GM12878 (cell line): ENCODE measurements at regions not wholly inside any gene's neighbourhood (a gene's known extent, or its start where the extent isn't known, plus 50 kb on each side); places are given as distances from the start of the nearest gene placed in this dataset.

Experiments
- ATAC-seq: fragments of 200-7000 bp; cut with Tn5 transposase; 3 replicates; pipeline ENCODE4 v1.9.1; 2020; ENCODE audit warnings: mild to moderate bottlenecking, moderate library complexity
- BruUV-seq: library from RNA; stranded (reverse); fragments of 400-500 nt; replicated peaks from 2 replicates; lab custom pipeline; 2021; lab: Mats Ljungman, UMichigan
- CTCF ChIA-PET: fragments of 300-600 bp; sonication (Branson Sonifier 250); formaldehyde crosslinking; extraction: SDS; loops from one replicate; lab custom pipeline; 2021; ENCODE audit warnings: inconsistent platforms; lab: Yijun Ruan, JAX
- POLR2A ChIA-PET: fragments of 350-600 bp; formaldehyde crosslinking; extraction: SDS; loops from one replicate; lab custom pipeline; 2021; ENCODE audit warnings: inconsistent platforms; lab: Charles Lee
- RAD21 ChIA-PET: fragments of 300-600 bp; sonication (Branson Sonifier 250); formaldehyde crosslinking; loops from one replicate; lab custom pipeline; 2023; ENCODE audit warnings: antibody characterized with exemption; ENCODE audit not compliant: unreplicated experiment; lab: Charles Lee
- SMC1A ChIA-PET: fragments of 300-600 bp; sonication (Branson Sonifier 250); formaldehyde crosslinking; loops from one replicate; lab custom pipeline; 2023; ENCODE audit not compliant: unreplicated experiment, uncharacterized antibody; lab: Charles Lee
- DNase-seq: peaks from one replicate; pipeline ENCODE4 v3.0.0-alpha.2; 2011; ENCODE audit warnings: low read depth, low spot score
- FAIRE-seq: peaks from 3 replicates; lab custom pipeline; 2011; peaks lifted over from hg19 to GRCh38; lab: Jason Lieb, UNC
- H2AFZ ChIP-seq: 2 replicates; pipeline ENCODE4 v1.6.0; 2011; ENCODE audit warnings: low read depth, low read length, control low read depth; ENCODE audit not compliant: control insufficient read depth
- H3K27ac ChIP-seq: 2 replicates; pipeline ENCODE4 v1.5.1; 2011; ENCODE audit warnings: control low read depth; ENCODE audit not compliant: control insufficient read depth, insufficient read depth
- H3K27me3 ChIP-seq, 2 experiments: replicated peaks in 1 of 2; 2 replicates each; pipeline versions ENCODE4 v1.6.0 to v1.6.1; 2011; ENCODE audit warnings: low read length in 1 of 2; ENCODE audit not compliant: control insufficient read depth in 2 of 2, insufficient read depth in 2 of 2
- H3K36me3 ChIP-seq, 2 experiments: 2 replicates each; pipeline ENCODE4 v1.5.1; 2011; ENCODE audit warnings: low read length in 1 of 2; ENCODE audit not compliant: control insufficient read depth in 2 of 2, insufficient read depth in 2 of 2
- H3K4me1 ChIP-seq: 2 replicates; pipeline ENCODE4 v1.6.1; 2011; ENCODE audit warnings: mild to moderate bottlenecking, low read length, moderate library complexity, mixed read lengths; ENCODE audit not compliant: control insufficient read depth, insufficient read depth
- H3K4me2 ChIP-seq: 2 replicates; pipeline ENCODE4 v1.6.0; 2011; ENCODE audit warnings: control low read depth; ENCODE audit not compliant: control insufficient read depth, insufficient read depth
- H3K4me3 ChIP-seq: fragments of 200-600 bp; sonication (generic); 2 replicates; pipeline ENCODE4 v1.5.1; 2016
- H3K79me2 ChIP-seq: 2 replicates; pipeline ENCODE4 v1.6.0; 2011; ENCODE audit warnings: low read length; ENCODE audit not compliant: control insufficient read depth, insufficient read depth
- H3K9ac ChIP-seq: 2 replicates; pipeline ENCODE4 v1.8.0; 2011; ENCODE audit warnings: low read length, control low read depth, mixed read lengths; ENCODE audit not compliant: control insufficient read depth, insufficient read depth
- H3K9me3 ChIP-seq: replicated peaks from 3 replicates; pipeline ENCODE4 v1.5.1; 2011; ENCODE audit warnings: mild to moderate bottlenecking, low read length; ENCODE audit not compliant: control insufficient read depth, insufficient read depth
- H4K20me1 ChIP-seq: 2 replicates; pipeline ENCODE4 v1.6.0; 2011; ENCODE audit not compliant: control insufficient read depth, insufficient read depth
- ASH2L ChIP-seq: fragments of 300-600, 200-600 bp; sonication (generic); IDR thresholded peaks from 2 replicates; pipeline ENCODE4 v1.6.1; 2017; ENCODE audit warnings: low read depth, mild to moderate bottlenecking, borderline replicate concordance
- ATF7 ChIP-seq: fragments of 450-650 bp; IDR thresholded peaks from 2 replicates; pipeline ENCODE4 v1.6.1; 2016; ENCODE audit warnings: low read depth, mild to moderate bottlenecking
- IKZF1 ChIP-seq: fragments of 450-650 bp; conservative IDR thresholded peaks from 2 replicates; pipeline ENCODE4 v1.6.1; 2017; ENCODE audit warnings: antibody characterized with exemption, mild to moderate bottlenecking
- KLF5 ChIP-seq: fragments of 450-650 bp; IDR thresholded peaks from 2 replicates; pipeline ENCODE4 v1.6.1; 2014; ENCODE audit warnings: mild to moderate bottlenecking; ENCODE audit not compliant: partially characterized antibody
- MXI1 ChIP-seq: fragments of 150-350 bp; IDR thresholded peaks from 2 replicates; pipeline ENCODE4 v1.6.1; 2011; ENCODE audit warnings: low read depth, mild to moderate bottlenecking, inconsistent platforms, low read length, improper control_type of control experiment
- TCF12 ChIP-seq: IDR thresholded peaks from 2 replicates; pipeline ENCODE4 v1.6.1; 2011; ENCODE audit warnings: low read depth, mild to moderate bottlenecking, low read length
- WGBS: methylation state at CpG from one replicate; pipeline ENCODE4 v1.1.6; 2016; ENCODE audit warnings: low lambda C conversion rate; ENCODE audit not compliant: insufficient replicate concordance, insufficient coverage; ENCODE audit errors: missing lambda C conversion rate; 5-methylcytosine and 5-hydroxymethylcytosine counted together
- in situ Hi-C: fragments of 300-500 bp; cut with MboI; formaldehyde crosslinking; loops from 9 replicates; pipeline ENCODE4 v1.14.3; 2018; ENCODE audit warnings: mixed read lengths
- intact Hi-C: fragments of 100-400 bp; cut with micrococcal nuclease; formaldehyde crosslinking; loops from one replicate; pipeline ENCODE4 v1.14.2; 2022; ENCODE audit not compliant: unreplicated experiment
- TF ChIP-seq, protein P1 (sequence below): fragments of 450-650 bp; formaldehyde crosslinking; IDR thresholded peaks from 2 replicates; pipeline ENCODE4 v1.4.0; 2022; ENCODE audit warnings: mild to moderate bottlenecking, moderate library complexity
- TF ChIP-seq, protein P2 (sequence below): IDR thresholded peaks from 2 replicates; pipeline ENCODE4 v1.6.1; 2011; ENCODE audit warnings: borderline replicate concordance, low read depth, mild to moderate bottlenecking, moderate library complexity, mixed read lengths, low read length; ENCODE audit not compliant: insufficient read depth; ENCODE audit errors: extremely low read length

DNA sequence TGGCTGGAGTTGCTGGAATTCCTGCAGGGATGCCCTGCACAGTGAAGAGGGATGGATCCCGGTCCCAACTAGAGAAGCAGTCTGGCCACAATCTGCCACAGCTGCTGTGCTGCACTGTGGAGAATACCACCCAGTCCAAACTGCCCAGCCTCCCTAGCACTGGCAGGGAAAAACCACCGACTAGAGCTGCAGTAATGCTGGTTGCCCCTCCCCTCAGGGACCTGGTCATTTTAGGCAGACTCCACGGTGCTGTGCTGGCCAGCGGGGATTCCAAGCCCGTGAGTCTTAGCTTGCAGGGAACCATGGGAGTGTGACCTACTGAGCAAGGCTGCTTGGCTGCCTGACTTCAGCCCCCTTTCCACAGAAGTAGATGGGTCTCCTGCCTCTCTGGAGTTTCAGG is 478.0 kb upstream of the ATP11B start:
- WGBS = 18% methylated on average over 5 of the region's 5 CpGs
- no peak for FAIRE-seq

More for the DNA sequence above, 478.0 kb upstream of the ATP11B start:
- H2AFZ ChIP-seq = no peak overlapping the region
- H3K27me3 ChIP-seq = no peaks in the 10 kb centered on the region
- H4K20me1 ChIP-seq = no peaks in the 10 kb centered on the region
- no peaks in the 10 kb centered on the region for H3K79me2 ChIP-seq
- ChIA-PET RAD21 (no interaction called here), POLR2A (interaction anchor here (0.6 kb wide), 1 partner anchor 340 kb away, joined by 4 read pairs; no protein-coding TSS in a partner anchor), SMC1A (no interaction called here), CTCF (no interaction called here)
- no peak overlapping the region for H3K27ac ChIP-seq
- no peaks in the 10 kb centered on the region; the same call in 2 of the 3 replicates for H3K9me3 ChIP-seq
- intact Hi-C loops = no loop called here
- H3K9ac ChIP-seq = no peak overlapping the region
- H3K4me3 ChIP-seq = no peak overlapping the region
- H3K4me1 ChIP-seq = no peaks in the 10 kb centered on the region
- TF ChIP-seq ASH2L (no peak), ATF7 (no peak), KLF5 (no peak), TCF12 (no peak), MXI1 (no peak), IKZF1 (no peak)
- TF ChIP-seq, protein P1, sequence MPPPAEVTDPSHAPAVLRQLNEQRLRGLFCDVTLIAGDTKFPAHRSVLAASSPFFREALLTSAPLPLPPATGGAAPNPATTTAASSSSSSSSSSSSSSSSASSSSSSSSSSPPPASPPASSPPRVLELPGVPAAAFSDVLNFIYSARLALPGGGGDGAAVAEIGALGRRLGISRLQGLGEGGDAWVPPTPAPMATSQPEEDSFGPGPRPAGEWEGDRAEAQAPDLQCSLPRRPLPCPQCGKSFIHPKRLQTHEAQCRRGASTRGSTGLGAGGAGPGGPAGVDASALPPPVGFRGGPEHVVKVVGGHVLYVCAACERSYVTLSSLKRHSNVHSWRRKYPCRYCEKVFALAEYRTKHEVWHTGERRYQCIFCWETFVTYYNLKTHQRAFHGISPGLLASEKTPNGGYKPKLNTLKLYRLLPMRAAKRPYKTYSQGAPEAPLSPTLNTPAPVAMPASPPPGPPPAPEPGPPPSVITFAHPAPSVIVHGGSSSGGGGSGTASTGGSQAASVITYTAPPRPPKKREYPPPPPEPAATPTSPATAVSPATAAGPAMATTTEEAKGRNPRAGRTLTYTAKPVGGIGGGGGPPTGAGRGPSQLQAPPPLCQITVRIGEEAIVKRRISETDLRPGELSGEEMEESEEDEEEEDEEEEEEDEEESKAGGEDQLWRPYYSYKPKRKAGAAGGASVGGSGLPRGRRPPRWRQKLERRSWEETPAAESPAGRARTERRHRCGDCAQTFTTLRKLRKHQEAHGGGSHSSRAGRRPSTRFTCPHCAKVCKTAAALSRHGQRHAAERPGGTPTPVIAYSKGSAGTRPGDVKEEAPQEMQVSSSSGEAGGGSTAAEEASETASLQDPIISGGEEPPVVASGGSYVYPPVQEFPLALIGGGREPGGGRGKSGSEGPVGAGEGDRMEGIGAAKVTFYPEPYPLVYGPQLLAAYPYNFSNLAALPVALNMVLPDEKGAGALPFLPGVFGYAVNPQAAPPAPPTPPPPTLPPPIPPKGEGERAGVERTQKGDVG (CRISPR knock-in tag) = no peak
- TF ChIP-seq, protein P2, sequence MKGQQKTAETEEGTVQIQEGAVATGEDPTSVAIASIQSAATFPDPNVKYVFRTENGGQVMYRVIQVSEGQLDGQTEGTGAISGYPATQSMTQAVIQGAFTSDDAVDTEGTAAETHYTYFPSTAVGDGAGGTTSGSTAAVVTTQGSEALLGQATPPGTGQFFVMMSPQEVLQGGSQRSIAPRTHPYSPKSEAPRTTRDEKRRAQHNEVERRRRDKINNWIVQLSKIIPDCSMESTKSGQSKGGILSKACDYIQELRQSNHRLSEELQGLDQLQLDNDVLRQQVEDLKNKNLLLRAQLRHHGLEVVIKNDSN = no peak
- H3K4me2 ChIP-seq = no peak overlapping the region
- BruUV-seq = no TSS peak
- DNase-seq (no peak), ATAC-seq (no peak)
- no peaks in the 10 kb centered on the region for H3K36me3 ChIP-seq
- in situ Hi-C loops = no loop called here
